ENCODE measurements at regions not wholly inside any gene's neighbourhood (a gene's known extent, or its start where the extent isn't known, plus 50 kb on each side); places are given as distances from the start of the nearest gene placed in this dataset.
"Not testable (repeated sequence)": the region's sequence is repeated elsewhere in the genome, so short reads cannot be mapped to it uniquely, and the experiment has no call there.

DNA sequence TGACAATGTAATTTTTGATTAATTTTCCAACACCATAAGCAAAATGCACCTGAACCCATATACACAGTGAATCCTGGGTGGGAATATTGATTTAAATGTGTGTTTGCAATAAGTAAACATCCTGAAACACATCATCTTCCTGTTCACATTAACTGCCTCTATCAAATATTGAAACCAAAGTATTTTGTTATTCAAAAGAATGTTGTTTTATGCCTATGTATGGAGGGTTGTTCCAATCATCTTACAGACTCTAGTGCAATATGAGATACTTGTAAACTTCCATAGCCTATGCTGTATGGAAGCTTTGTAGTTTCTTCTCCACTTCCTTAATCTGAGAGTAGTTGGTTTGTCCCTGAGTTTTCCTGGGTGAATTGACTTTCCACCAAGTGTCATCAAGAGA is 105.4 kb upstream of the SLC7A11 start:
- TF ChIP-seq CTCF (IDR thresholded peaks at IDR 0.05), result no peak
- H3K4me1 ChIP-seq, result no peaks in the 10 kb centered on the region
- H3K27me3 ChIP-seq (ENCODE audit: control insufficient read depth, insufficient read depth, low read length), result no peaks in the 10 kb centered on the region
- H3K36me3 ChIP-seq (ENCODE audit: control insufficient read depth, insufficient read depth, low read length), result no peaks in the 10 kb centered on the region
- no peak overlapping the region for H3K27ac ChIP-seq
- H2AFZ ChIP-seq, result no peak overlapping the region
- no peaks in the 10 kb centered on the region for H3K79me2 ChIP-seq
- no peak overlapping the region for H3K4me3 ChIP-seq (ENCODE audit: low read depth, low read length)
- no peaks in the 10 kb centered on the region for H3K9me3 ChIP-seq (ENCODE audit: control insufficient read depth, low read length)
- no peak overlapping the region for H3K9ac ChIP-seq
- H3K4me2 ChIP-seq (ENCODE audit: low read length), result no peak overlapping the region

GRCh38 chr4:138344851-138345250 is 102.7 kb upstream of the SLC7A11 start:
- no peaks in the 10 kb centered on the region for H3K36me3 ChIP-seq (ENCODE audit: control insufficient read depth, insufficient read depth, low read length)
- H2AFZ ChIP-seq, result no peak overlapping the region
- no peak overlapping the region for H3K9ac ChIP-seq
- no peaks in the 10 kb centered on the region for H3K9me3 ChIP-seq (ENCODE audit: control insufficient read depth, low read length)
- H3K27me3 ChIP-seq (ENCODE audit: control insufficient read depth, insufficient read depth, low read length), result no peaks in the 10 kb centered on the region
- no peak overlapping the region for H3K27ac ChIP-seq
- TF ChIP-seq CTCF (IDR thresholded peaks at IDR 0.05), result no peak
- no peak overlapping the region for H3K4me3 ChIP-seq (ENCODE audit: low read depth, low read length)
- no peaks in the 10 kb centered on the region for H3K79me2 ChIP-seq
- no peaks in the 10 kb centered on the region for H3K4me1 ChIP-seq
- no peak overlapping the region for H3K4me2 ChIP-seq (ENCODE audit: low read length)

DNA sequence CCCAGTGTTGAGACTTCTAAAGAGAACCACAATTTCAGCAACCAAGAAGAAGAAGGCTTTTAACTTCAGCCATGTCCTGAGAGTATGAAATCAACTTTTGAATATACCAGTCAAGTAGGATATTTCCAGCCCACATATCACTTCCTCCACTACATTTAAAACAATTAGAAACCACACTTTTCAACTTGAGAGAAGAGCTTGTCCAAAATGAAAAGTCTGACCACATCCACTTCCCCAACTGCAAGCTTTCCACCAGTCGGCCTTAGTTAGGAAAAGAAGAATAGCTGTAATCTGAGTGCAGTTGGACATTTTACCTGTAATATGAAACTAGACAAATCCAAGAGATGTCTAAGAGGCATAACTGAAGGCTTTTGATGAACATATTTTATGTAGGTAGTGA is 101.9 kb upstream of the SLC7A11 start:
- no peak overlapping the region for H2AFZ ChIP-seq
- TF ChIP-seq CTCF (IDR thresholded peaks at IDR 0.05), result no peak
- H3K4me2 ChIP-seq (ENCODE audit: low read length), result no peak overlapping the region
- no peak overlapping the region for H3K27ac ChIP-seq
- H3K4me1 ChIP-seq, result no peaks in the 10 kb centered on the region
- H3K9me3 ChIP-seq (ENCODE audit: control insufficient read depth, low read length), result no peaks in the 10 kb centered on the region
- H3K27me3 ChIP-seq (ENCODE audit: control insufficient read depth, insufficient read depth, low read length), result no peaks in the 10 kb centered on the region
- no peaks in the 10 kb centered on the region for H3K79me2 ChIP-seq
- no peak overlapping the region for H3K4me3 ChIP-seq (ENCODE audit: low read depth, low read length)
- no peaks in the 10 kb centered on the region for H3K36me3 ChIP-seq (ENCODE audit: control insufficient read depth, insufficient read depth, low read length)
- H3K9ac ChIP-seq, result no peak overlapping the region

DNA sequence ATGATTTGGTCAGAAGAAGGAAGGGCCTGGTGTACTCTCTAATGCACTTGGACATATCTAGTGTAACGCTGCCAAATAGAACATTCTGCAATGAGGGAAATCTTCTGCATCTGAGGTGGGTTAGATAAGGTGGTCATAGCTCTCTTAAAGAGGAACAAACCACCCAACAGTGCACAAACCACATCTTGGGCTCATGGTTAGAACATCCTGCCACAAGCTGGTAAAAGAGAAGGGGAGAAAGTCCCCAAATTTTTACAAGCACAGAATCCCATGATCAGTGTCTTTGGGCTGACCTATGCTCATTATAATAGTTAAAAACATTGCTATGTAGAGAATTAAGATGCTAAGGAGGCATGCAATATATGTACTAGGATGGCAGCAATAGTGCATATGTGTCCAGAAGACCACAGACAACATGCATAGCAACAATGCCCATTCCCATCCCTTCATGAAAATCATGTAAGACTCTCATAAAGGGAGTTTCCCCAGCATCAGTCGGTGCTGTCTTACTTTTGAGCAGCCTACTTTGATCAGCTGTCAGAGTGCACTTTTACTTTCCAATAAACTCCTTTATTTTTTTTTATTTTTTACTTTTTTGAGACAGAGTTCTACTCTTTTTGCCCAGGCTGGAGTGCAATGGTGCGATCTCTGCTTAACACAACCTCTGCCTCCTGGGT is 99.7 kb upstream of the SLC7A11 start:
- Histone ChIP-seq H3K36me3 (ENCODE audit: control insufficient read depth, insufficient read depth, low read length) (no peaks in the 10 kb centered on the region), H3K9ac (no peak overlapping the region), H3K4me1 (no peaks in the 10 kb centered on the region), H3K27me3 (ENCODE audit: control insufficient read depth, insufficient read depth, low read length) (no peaks in the 10 kb centered on the region), H3K4me3 (ENCODE audit: low read depth, low read length) (no peak overlapping the region), H3K79me2 (no peaks in the 10 kb centered on the region), H2AFZ (no peak overlapping the region), H3K27ac (no peak overlapping the region), H3K9me3 (ENCODE audit: control insufficient read depth, low read length) (no peaks in the 10 kb centered on the region), H3K4me2 (ENCODE audit: low read length) (no peak overlapping the region)
- no peak for TF ChIP-seq CTCF (IDR thresholded peaks at IDR 0.05)

GRCh38 chr4:138338840-138339239 is 96.7 kb upstream of the SLC7A11 start:
- no peak overlapping the region for H3K4me2 ChIP-seq (ENCODE audit: low read length)
- no peak overlapping the region for H3K9ac ChIP-seq
- no peak overlapping the region for H3K4me3 ChIP-seq (ENCODE audit: low read depth, low read length)
- H3K36me3 ChIP-seq (ENCODE audit: control insufficient read depth, insufficient read depth, low read length), result no peaks in the 10 kb centered on the region
- no peak overlapping the region for H2AFZ ChIP-seq
- no peak overlapping the region for H3K27ac ChIP-seq
- no peak for TF ChIP-seq CTCF (IDR thresholded peaks at IDR 0.05)
- H3K9me3 ChIP-seq (ENCODE audit: control insufficient read depth, low read length), result no peaks in the 10 kb centered on the region
- no peaks in the 10 kb centered on the region for H3K27me3 ChIP-seq (ENCODE audit: control insufficient read depth, insufficient read depth, low read length)
- H3K79me2 ChIP-seq, result no peaks in the 10 kb centered on the region
- H3K4me1 ChIP-seq, result no peaks in the 10 kb centered on the region

DNA sequence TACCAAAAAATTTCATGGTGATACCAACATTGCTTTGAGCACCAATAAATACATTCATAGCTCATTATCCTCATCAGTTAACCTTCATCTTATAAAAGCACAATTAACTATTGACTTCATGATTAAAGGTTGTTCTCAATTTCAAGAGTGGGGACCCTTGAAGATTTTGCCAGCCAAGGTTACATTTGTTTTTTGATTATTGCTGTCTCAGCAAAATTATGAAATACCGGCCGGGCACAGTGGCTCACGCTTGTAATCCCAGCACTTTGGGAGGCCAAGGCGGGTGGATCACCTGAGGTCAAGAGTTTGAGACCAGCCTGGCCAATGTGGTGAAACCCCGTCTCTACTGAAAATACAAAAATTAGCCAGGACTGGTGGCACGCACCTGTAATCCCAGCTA is 96.1 kb upstream of the SLC7A11 start:
- not testable (repeated sequence) for H3K9me3 ChIP-seq (ENCODE audit: control insufficient read depth, low read length); H3K27ac ChIP-seq; H3K4me2 ChIP-seq (ENCODE audit: low read length); H3K9ac ChIP-seq; H3K79me2 ChIP-seq; H3K27me3 ChIP-seq (ENCODE audit: control insufficient read depth, insufficient read depth, low read length); H3K4me1 ChIP-seq; H3K4me3 ChIP-seq (ENCODE audit: low read depth, low read length); H3K36me3 ChIP-seq (ENCODE audit: control insufficient read depth, insufficient read depth, low read length); H2AFZ ChIP-seq

Measured in parathyroid adenoma (tissue), 2 donors.